PC-9 (cell line): ENCODE measurements at regions not wholly inside any gene's neighbourhood (a gene's known extent, or its start where the extent isn't known, plus 50 kb on each side); places are given as distances from the start of the nearest gene placed in this dataset.

ENCODE experiments used
- BruUV-seq: library from RNA; stranded (reverse); fragments of 400-500 nt; replicated peaks from 2 replicates; lab custom pipeline; 2021; lab: Mats Ljungman, UMichigan
- CTCF ChIA-PET: fragments of 300-600 bp; sonication (Branson Sonifier 250); formaldehyde crosslinking; loops from one replicate; lab custom pipeline; 2022; ENCODE audit warnings: antibody characterized with exemption; lab: Charles Lee
- POLR2A ChIA-PET: fragments of 300-600 bp; sonication (Branson Sonifier 250); formaldehyde crosslinking; loops from one replicate; lab custom pipeline; 2022; ENCODE audit warnings: antibody characterized with exemption; ENCODE audit not compliant: unreplicated experiment; lab: Charles Lee
- DNase-seq, 2 experiments: peaks; one replicate each; pipeline versions ENCODE4 v3.0.0 to v3.0.0-alpha.2; 2015 to 2022; ENCODE audit warnings: mixed read lengths in 1 of 2
- H2AFZ ChIP-seq: fragments of 200-600 bp; sonication (generic); 2 replicates; pipeline ENCODE4 v1.8.1; 2017; ENCODE audit warnings: antibody characterized with exemption
- H3F3A ChIP-seq: fragments of 200-600 bp; sonication (generic); 2 replicates; pipeline ENCODE4 v1.8.1; 2017; ENCODE audit warnings: antibody characterized with exemption, mild to moderate bottlenecking, low read depth; ENCODE audit not compliant: insufficient read depth
- H3K27ac ChIP-seq: fragments of 200-600 bp; sonication (generic); 2 replicates; pipeline ENCODE4 v1.6.1; 2016; ENCODE audit warnings: mixed run types
- H3K27me3 ChIP-seq: fragments of 200-600 bp; sonication (generic); 2 replicates; pipeline ENCODE4 v1.6.1; 2016; ENCODE audit warnings: low read depth, mixed run types; ENCODE audit not compliant: insufficient read depth
- H3K36me3 ChIP-seq: fragments of 200-600 bp; sonication (generic); 2 replicates; pipeline ENCODE4 v1.6.1; 2016; ENCODE audit warnings: low read depth, mixed run types
- H3K4me1 ChIP-seq: fragments of 200-600 bp; sonication (generic); replicated peaks from 2 replicates; pipeline ENCODE4 v1.6.1; 2016; ENCODE audit warnings: mixed run types; ENCODE audit not compliant: insufficient read depth
- H3K4me2 ChIP-seq: fragments of 200-600 bp; sonication (generic); 2 replicates; pipeline ENCODE4 v1.6.1; 2017; ENCODE audit warnings: mixed run types
- H3K4me3 ChIP-seq: fragments of 200-600 bp; sonication (generic); 2 replicates; pipeline ENCODE4 v1.6.1; 2016; ENCODE audit warnings: mixed run types
- H3K79me2 ChIP-seq: fragments of 200-600 bp; sonication (generic); 2 replicates; pipeline ENCODE4 v1.6.1; 2017; ENCODE audit warnings: low read depth, mixed run types
- H3K9me2 ChIP-seq: fragments of 200-600 bp; sonication (generic); 2 replicates; pipeline ENCODE4 v1.8.1; 2017; ENCODE audit warnings: mild to moderate bottlenecking; ENCODE audit not compliant: insufficient read depth
- H3K9me3 ChIP-seq: fragments of 200-600 bp; sonication (generic); 2 replicates; pipeline ENCODE4 v1.8.1; 2016; ENCODE audit warnings: low read depth; ENCODE audit not compliant: insufficient read depth
- H4K20me1 ChIP-seq: fragments of 200-600 bp; sonication (generic); 2 replicates; pipeline ENCODE4 v1.8.1; 2017; ENCODE audit not compliant: insufficient read depth
- EZH2 ChIP-seq: fragments of 200-600 bp; sonication (generic); IDR thresholded peaks from 2 replicates; pipeline ENCODE4 v1.8.0; 2017; ENCODE audit warnings: antibody characterized with exemption, low read depth
- intact Hi-C: fragments of 100-400 bp; cut with micrococcal nuclease; formaldehyde crosslinking; loops from one replicate; pipeline ENCODE4 v1.10.0; 2022; ENCODE audit not compliant: unreplicated experiment
- TF ChIP-seq, protein P1 (sequence below): fragments of 200-600 bp; sonication (generic); conservative IDR thresholded peaks from 2 replicates; pipeline ENCODE4 v1.6.1; 2017; ENCODE audit warnings: mixed run types, antibody characterized with exemption, mild to moderate bottlenecking, moderate library complexity

DNA sequence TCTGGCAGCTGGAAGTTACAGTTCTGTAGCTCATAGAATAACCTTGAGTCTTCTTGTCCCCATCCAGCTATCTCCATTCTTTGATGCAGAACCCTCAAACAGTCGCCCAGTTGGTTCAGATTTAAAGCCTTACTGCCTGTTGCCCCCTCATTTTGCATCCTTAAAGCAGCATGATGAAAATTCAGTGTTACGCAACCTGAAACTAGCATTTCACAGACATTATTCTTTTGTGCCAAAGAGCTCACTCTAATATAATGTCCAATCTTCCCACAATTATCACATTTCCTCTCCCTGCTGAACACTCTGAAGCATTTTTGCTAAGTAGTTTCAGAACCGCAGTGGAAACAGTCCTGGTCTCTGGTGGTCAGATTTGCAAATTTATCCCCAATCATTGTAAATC, 318.0 kb downstream of the PSAT1 start:
- H3K27ac ChIP-seq = no peak overlapping the region
- H3K4me2 ChIP-seq = no peak overlapping the region
- TF ChIP-seq, protein P1, sequence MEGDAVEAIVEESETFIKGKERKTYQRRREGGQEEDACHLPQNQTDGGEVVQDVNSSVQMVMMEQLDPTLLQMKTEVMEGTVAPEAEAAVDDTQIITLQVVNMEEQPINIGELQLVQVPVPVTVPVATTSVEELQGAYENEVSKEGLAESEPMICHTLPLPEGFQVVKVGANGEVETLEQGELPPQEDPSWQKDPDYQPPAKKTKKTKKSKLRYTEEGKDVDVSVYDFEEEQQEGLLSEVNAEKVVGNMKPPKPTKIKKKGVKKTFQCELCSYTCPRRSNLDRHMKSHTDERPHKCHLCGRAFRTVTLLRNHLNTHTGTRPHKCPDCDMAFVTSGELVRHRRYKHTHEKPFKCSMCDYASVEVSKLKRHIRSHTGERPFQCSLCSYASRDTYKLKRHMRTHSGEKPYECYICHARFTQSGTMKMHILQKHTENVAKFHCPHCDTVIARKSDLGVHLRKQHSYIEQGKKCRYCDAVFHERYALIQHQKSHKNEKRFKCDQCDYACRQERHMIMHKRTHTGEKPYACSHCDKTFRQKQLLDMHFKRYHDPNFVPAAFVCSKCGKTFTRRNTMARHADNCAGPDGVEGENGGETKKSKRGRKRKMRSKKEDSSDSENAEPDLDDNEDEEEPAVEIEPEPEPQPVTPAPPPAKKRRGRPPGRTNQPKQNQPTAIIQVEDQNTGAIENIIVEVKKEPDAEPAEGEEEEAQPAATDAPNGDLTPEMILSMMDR = no peak
- no peak for TF ChIP-seq EZH2
- H4K20me1 ChIP-seq = no peaks in the 10 kb centered on the region
- intact Hi-C loops = no loop called here
- no peaks in the 10 kb centered on the region for H3K79me2 ChIP-seq
- ChIA-PET CTCF (no interaction called here), POLR2A (interaction anchor here (0.5 kb wide), 1 partner anchor 1270 kb away, joined by 3 read pairs; no protein-coding TSS in a partner anchor)
- H3K36me3 ChIP-seq = no peaks in the 10 kb centered on the region
- H3K27me3 ChIP-seq = peaks cover 19% of the 10 kb centered on the region
- no peak overlapping the region for H3K4me3 ChIP-seq
- H3K9me2 ChIP-seq = no peaks in the 10 kb centered on the region; the same call in 1 of the 2 replicates
- H2AFZ ChIP-seq = no peak overlapping the region
- no peaks in the 10 kb centered on the region for H3K4me1 ChIP-seq
- no peak for DNase-seq
- BruUV-seq = no TSS peak
- H3K9me3 ChIP-seq = no peaks in the 10 kb centered on the region
- no peaks in the 10 kb centered on the region for H3F3A ChIP-seq

DNA sequence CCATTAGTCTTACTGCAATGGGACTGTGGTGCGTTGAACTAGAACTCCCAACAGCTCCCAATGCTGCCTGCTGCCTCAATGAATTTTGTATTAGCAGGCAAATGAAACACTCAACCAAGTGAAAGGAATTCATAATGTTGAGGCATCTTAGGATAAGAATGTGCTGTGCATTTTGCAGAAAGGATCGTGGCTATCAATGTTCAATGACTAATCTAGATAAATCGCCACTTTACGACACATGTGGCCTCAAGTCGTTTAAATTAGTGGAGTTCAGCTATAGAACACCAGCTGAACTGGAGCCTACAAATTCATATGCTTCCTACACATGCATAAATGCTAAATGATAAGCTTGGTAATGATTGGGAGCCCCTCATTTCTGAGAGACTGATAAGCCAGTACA, 318.4 kb downstream of the PSAT1 start:
- Histone ChIP-seq H3K9me3 (no peaks in the 10 kb centered on the region), H3F3A (no peaks in the 10 kb centered on the region), H3K9me2 (no peaks in the 10 kb centered on the region; the same call in 1 of the 2 replicates), H3K4me3 (no peak overlapping the region), H3K27ac (no peak overlapping the region), H3K4me1 (no peaks in the 10 kb centered on the region), H3K36me3 (no peaks in the 10 kb centered on the region), H4K20me1 (no peaks in the 10 kb centered on the region), H3K79me2 (no peaks in the 10 kb centered on the region), H3K27me3 (peaks cover 14% of the 10 kb centered on the region), H3K4me2 (no peak overlapping the region), H2AFZ (no peak overlapping the region)
- no peak for DNase-seq
- TF ChIP-seq EZH2 = no peak
- TF ChIP-seq, protein P1 = no peak
- POLR2A ChIA-PET = interaction anchor here (0.5 kb wide), 1 partner anchor 1270 kb away, joined by 3 read pairs; no protein-coding TSS in a partner anchor
- BruUV-seq = no TSS peak
- CTCF ChIA-PET = no interaction called here
- intact Hi-C loops = no loop called here

DNA sequence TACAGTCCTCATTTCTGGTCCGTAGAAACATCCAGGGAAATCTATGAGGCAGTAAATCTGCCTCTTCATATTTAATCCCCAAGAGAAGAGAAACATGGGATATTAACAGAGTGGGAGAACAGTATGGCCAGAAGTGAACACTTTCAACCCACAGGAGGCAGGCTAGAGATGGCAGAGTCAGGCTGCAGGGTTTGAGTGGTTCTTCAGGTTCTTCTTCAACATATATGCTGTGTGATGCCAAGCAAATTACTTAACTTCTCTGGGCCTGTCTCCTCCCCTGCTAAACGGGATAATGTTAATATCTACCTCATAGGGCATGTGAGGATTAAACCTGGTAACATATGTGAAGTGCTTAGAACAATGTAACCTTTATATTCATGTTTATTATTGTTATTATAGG, 321.8 kb downstream of the PSAT1 start:
- DNase-seq = no peak
- TF ChIP-seq, protein P1 = no peak
- no peak for TF ChIP-seq EZH2
- Histone ChIP-seq H3K27me3 (no peaks in the 10 kb centered on the region), H3K27ac (no peak overlapping the region), H3K9me3 (no peaks in the 10 kb centered on the region), H3K4me2 (no peak overlapping the region), H4K20me1 (no peaks in the 10 kb centered on the region), H2AFZ (no peak overlapping the region), H3K4me1 (no peaks in the 10 kb centered on the region), H3K79me2 (no peaks in the 10 kb centered on the region), H3K36me3 (no peaks in the 10 kb centered on the region), H3K4me3 (no peak overlapping the region), H3F3A (no peaks in the 10 kb centered on the region), H3K9me2 (no peaks in the 10 kb centered on the region)
- intact Hi-C loops = no loop called here
- BruUV-seq = no TSS peak
- POLR2A ChIA-PET = no interaction called here
- CTCF ChIA-PET = interaction anchor here (0.6 kb wide), 1 partner anchor 254 kb away, joined by 6 read pairs; no protein-coding TSS in a partner anchor
